GM18520 (cell line): ENCODE measurements at regions not wholly inside any gene's neighbourhood (a gene's known extent, or its start where the extent isn't known, plus 50 kb on each side); places are given as distances from the start of the nearest gene placed in this dataset.

Experiments used
- ATAC-seq: cut with Tn5 transposase; IDR thresholded peaks from one replicate; pipeline ENCODE4 v1.9.1; 2021; ENCODE audit not compliant: unreplicated experiment

GRCh38 chr3:94258851-94259250, 196.0 kb downstream of the NSUN3 start:
- no peak for ATAC-seq

GRCh38 chr3:94259291-94259690, 196.4 kb downstream of the NSUN3 start:
- no peak for ATAC-seq

- no peak for ATAC-seq
Measured at GRCh38 chr3:94269763-94270162, 206.9 kb downstream of the NSUN3 start.

GRCh38 chr3:94272016-94272415, 209.2 kb downstream of the NSUN3 start:
- ATAC-seq, result no peak

GRCh38 chr3:94280958-94281357, 218.1 kb downstream of the NSUN3 start:
- ATAC-seq, result no peak

- ATAC-seq, result no peak
Measured at GRCh38 chr3:94285872-94286271, 223.0 kb downstream of the NSUN3 start.

GRCh38 chr3:94291686-94292085, 228.8 kb downstream of the NSUN3 start:
- ATAC-seq, result no peak

- no peak for ATAC-seq
Measured at GRCh38 chr3:94292151-94292550, 229.3 kb downstream of the NSUN3 start.

- ATAC-seq, result no peak
Measured at GRCh38 chr3:94293793-94294195, 230.9 kb downstream of the NSUN3 start.

GRCh38 chr3:94294806-94295205, 231.9 kb downstream of the NSUN3 start:
- no peak for ATAC-seq

GRCh38 chr3:94299716-94300115, 236.9 kb downstream of the NSUN3 start:
- no peak for ATAC-seq

- no peak for ATAC-seq
Measured at GRCh38 chr3:94301366-94301765, 238.5 kb downstream of the NSUN3 start.

GRCh38 chr3:94303266-94303665, 240.4 kb downstream of the NSUN3 start:
- no peak for ATAC-seq

- no peak for ATAC-seq
Measured at GRCh38 chr3:94303897-94304296, 241.0 kb downstream of the NSUN3 start.

- no peak for ATAC-seq
Measured at GRCh38 chr3:94304954-94305353, 242.1 kb downstream of the NSUN3 start.

GRCh38 chr3:94305835-94306611, 243.2 kb downstream of the NSUN3 start:
- ATAC-seq, result no peak

GRCh38 chr3:94307588-94307987, 244.7 kb downstream of the NSUN3 start:
- ATAC-seq, result no peak

GRCh38 chr3:94308767-94309166, 245.9 kb downstream of the NSUN3 start:
- ATAC-seq, result no peak

GRCh38 chr3:94310341-94311135, 247.7 kb downstream of the NSUN3 start:
- ATAC-seq, result no peak

- no peak for ATAC-seq
Measured at GRCh38 chr3:94311651-94312050, 248.8 kb downstream of the NSUN3 start.

- no peak for ATAC-seq
Measured at GRCh38 chr3:94314218-94314883, 251.5 kb downstream of the NSUN3 start.

- no peak for ATAC-seq
Measured at GRCh38 chr3:94317017-94317416, 254.2 kb downstream of the NSUN3 start.
